Lower leg skin (tissue), 3 donors: ENCODE measurements at regions not wholly inside any gene's neighbourhood (a gene's known extent, or its start where the extent isn't known, plus 50 kb on each side); places are given as distances from the start of the nearest gene placed in this dataset.

Experiments used
- POLR2A ChIP-seq, 2 donors: fragments of 450-650 bp; IDR thresholded peaks; one replicate each; pipeline ENCODE4 v1.6.1; 2016 to 2017; ENCODE audit warnings: antibody characterized with exemption in 2 of 2, mild to moderate bottlenecking in 1 of 2, moderate library complexity in 1 of 2
- TF ChIP-seq, protein P1 (sequence below), 3 donors: fragments of 450-650 bp; IDR thresholded peaks; one replicate each; pipeline ENCODE4 v1.5.1; 2016; ENCODE audit warnings: antibody characterized with exemption in 3 of 3, mild to moderate bottlenecking in 3 of 3, moderate library complexity in 2 of 3

GRCh38 chr15:31932576-31932975 is 97.7 kb upstream of the CHRNA7 start:
- no peak for TF ChIP-seq POLR2A (IDR thresholded peaks at IDR 0.05)
- TF ChIP-seq, protein P1, sequence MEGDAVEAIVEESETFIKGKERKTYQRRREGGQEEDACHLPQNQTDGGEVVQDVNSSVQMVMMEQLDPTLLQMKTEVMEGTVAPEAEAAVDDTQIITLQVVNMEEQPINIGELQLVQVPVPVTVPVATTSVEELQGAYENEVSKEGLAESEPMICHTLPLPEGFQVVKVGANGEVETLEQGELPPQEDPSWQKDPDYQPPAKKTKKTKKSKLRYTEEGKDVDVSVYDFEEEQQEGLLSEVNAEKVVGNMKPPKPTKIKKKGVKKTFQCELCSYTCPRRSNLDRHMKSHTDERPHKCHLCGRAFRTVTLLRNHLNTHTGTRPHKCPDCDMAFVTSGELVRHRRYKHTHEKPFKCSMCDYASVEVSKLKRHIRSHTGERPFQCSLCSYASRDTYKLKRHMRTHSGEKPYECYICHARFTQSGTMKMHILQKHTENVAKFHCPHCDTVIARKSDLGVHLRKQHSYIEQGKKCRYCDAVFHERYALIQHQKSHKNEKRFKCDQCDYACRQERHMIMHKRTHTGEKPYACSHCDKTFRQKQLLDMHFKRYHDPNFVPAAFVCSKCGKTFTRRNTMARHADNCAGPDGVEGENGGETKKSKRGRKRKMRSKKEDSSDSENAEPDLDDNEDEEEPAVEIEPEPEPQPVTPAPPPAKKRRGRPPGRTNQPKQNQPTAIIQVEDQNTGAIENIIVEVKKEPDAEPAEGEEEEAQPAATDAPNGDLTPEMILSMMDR (IDR thresholded peaks at IDR 0.05), result no peak
